Retinal pigment epithelial cell (primary cell): ENCODE measurements at regions not wholly inside any gene's neighbourhood (a gene's known extent, or its start where the extent isn't known, plus 50 kb on each side); places are given as distances from the start of the nearest gene placed in this dataset.
A peak's percentile ranks its signal among the peaks of the same experiment; 100 is the strongest.
"Not testable (repeated sequence)": the region's sequence is repeated elsewhere in the genome, so short reads cannot be mapped to it uniquely, and the experiment has no call there.

Experiments
- DNase-seq: peaks from one replicate; pipeline ENCODE4 v3.0.0-alpha.2; 2010; ENCODE audit warnings: low read depth
- H3K4me3 ChIP-seq: 2 replicates; pipeline ENCODE4 v1.5.1; 2011; ENCODE audit warnings: mild to moderate bottlenecking, low read length, control low read depth, moderate library complexity
- CTCF ChIP-seq: conservative IDR thresholded peaks from 2 replicates; pipeline ENCODE4 v1.5.1; 2011; ENCODE audit warnings: low read depth, low read length, control low read depth, inconsistent platforms

GRCh38 chr4:14348506-14348905 is 653.8 kb upstream of the CPEB2 start:
- no peak for TF ChIP-seq CTCF
- DNase-seq: no peak
- H3K4me3 ChIP-seq: no peak overlapping the region

DNA sequence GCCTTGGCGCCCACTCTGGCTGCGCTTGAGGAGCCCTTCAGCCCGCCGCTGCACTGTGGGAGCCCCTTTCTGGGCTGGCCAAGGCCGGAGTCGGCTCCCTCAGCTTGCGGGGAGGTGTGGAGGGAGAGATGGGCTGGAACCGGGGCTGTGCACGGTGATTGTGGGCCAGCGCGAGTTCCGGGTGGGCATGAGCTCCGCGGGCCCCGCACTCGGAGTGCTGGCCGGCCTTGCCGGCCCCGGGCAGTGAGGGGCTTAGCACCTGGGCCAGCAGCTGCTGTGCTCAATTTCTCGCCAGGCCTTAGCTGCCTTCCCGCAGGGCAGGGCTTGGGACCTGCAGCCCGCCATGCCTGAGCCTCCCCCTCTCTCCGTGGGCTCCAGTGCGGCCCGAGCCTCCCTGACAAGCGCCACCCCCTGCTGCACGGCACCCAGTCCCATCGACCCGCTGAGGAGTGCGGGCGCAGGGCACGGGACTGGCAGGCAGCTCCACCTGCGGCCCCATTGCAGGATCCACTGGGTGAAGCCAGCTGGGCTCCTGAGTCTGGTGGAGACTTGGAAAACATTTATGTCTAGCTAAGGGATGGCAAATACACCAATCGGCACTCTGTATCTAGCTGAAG is 643.6 kb upstream of the CPEB2 start:
- H3K4me3 ChIP-seq, DNase-seq: not testable (repeated sequence)

DNA sequence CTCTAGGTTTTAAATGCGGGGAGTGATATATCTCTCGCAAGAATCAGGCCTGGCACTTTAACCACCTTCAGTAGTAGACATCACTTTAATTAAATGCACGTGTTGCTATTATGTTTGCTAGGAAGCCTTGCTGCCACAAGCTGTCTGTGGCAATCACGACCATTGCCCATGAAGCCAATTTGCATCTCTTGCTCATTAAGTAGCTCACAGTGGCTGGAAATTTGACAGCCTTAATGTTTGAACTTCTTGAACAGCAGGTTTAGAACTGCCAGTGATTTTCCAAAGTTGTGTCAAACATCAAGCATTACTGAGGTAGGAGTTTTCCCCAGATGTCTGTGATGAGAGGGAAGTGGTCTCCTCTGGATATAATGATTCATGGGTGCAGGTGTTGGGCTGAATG is 642.3 kb upstream of the CPEB2 start:
- H3K4me3 ChIP-seq: no peak overlapping the region
- TF ChIP-seq CTCF: no peak
- no peak for DNase-seq

DNA sequence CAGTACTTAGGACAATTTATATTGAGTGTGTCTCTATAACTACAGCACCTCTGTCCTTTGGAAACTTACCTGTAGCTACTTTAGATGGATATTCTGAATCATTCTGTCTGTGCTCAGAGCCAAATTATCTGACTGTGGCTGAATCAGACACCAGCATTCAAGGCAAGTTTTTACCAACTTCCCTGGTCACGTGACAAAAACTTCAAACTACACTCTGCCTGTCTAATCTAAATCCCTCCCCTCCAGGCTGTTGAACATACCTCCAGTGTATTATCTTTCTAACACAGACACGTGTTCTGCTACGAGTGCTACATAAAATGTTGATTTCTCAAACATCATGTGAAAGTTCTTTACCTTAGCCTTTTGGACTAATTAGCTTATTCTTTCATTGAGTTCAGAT is 641.2 kb upstream of the CPEB2 start:
- H3K4me3 ChIP-seq: no peak overlapping the region
- DNase-seq: peak; percentile 52
- no peak for TF ChIP-seq CTCF

GRCh38 chr4:14362385-14362784 is 639.9 kb upstream of the CPEB2 start:
- no peak for TF ChIP-seq CTCF
- no peak for DNase-seq
- no peak overlapping the region for H3K4me3 ChIP-seq

- DNase-seq: no peak
- TF ChIP-seq CTCF: no peak
- no peak overlapping the region for H3K4me3 ChIP-seq
These were observed 637.2 kb upstream of the CPEB2 start for GRCh38 chr4:14364953-14365536.

DNA sequence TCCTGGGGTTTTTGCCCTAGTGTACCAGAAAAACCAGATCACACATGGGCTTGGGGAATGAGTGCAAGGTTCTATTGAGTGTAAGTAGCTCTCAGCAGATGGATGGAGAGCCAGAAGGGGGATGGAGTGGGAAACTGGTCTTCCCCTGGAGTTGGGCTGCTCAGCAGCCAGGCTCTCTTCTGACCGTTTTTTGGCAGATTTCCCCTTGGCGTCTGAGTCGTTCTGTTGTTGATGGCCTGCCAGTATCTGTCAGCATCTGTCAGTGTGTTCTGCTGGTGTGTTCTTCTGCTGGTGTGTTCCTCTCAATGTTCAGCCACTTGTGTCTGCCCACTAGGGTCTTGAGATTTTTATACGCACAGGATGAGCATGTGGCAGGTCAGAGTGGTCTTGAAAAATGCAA is 633.9 kb upstream of the CPEB2 start:
- no peak for TF ChIP-seq CTCF
- no peak for DNase-seq
- no peak overlapping the region for H3K4me3 ChIP-seq
